Activated CD8-positive, alpha-beta T cell treated with anti-CD3 and anti-CD28 coated beads for 36 hours (primary cell): ENCODE measurements at regions not wholly inside any gene's neighbourhood (a gene's known extent, or its start where the extent isn't known, plus 50 kb on each side); places are given as distances from the start of the nearest gene placed in this dataset.

Experiments
- ATAC-seq: fragments of 200-7000 bp; cut with Tn5 transposase; one replicate; pipeline ENCODE4 v1.10.0; 2021; ENCODE audit warnings: mild to moderate bottlenecking, moderate library complexity
- CTCF ChIA-PET: fragments of 350-600 bp; sonication (Branson Sonifier 250); formaldehyde crosslinking; loops from one replicate; lab custom pipeline; 2021; ENCODE audit warnings: antibody characterized with exemption; lab: Charles Lee
- POLR2A ChIA-PET: fragments of 350-600 bp; sonication (Branson Sonifier 250); formaldehyde crosslinking; loops from one replicate; lab custom pipeline; 2021; ENCODE audit warnings: antibody characterized with exemption; lab: Charles Lee
- DNase-seq: peaks from one replicate; pipeline ENCODE4 v3.0.0-alpha.2; 2020
- H3K27ac Mint-ChIP-seq: one replicate; pipeline ENCODE4 v1.8.0; 2021; ENCODE audit warnings: mild to moderate bottlenecking, mixed read lengths
- H3K27me3 Mint-ChIP-seq: one replicate; pipeline ENCODE4 v1.8.0; 2021; ENCODE audit warnings: mixed read lengths
- H3K36me3 Mint-ChIP-seq: one replicate; pipeline ENCODE4 v1.8.0; 2021; ENCODE audit warnings: low read depth, mixed read lengths
- H3K4me1 Mint-ChIP-seq: one replicate; pipeline ENCODE4 v1.8.0; 2021; ENCODE audit warnings: low read depth, mixed read lengths
- H3K4me3 Mint-ChIP-seq: one replicate; pipeline ENCODE4 v1.8.0; 2021; ENCODE audit warnings: mild to moderate bottlenecking, moderate library complexity, mixed read lengths
- H3K9me3 Mint-ChIP-seq: one replicate; pipeline ENCODE4 v1.8.0; 2021; ENCODE audit warnings: mixed read lengths
- intact Hi-C: fragments of 100-400 bp; cut with micrococcal nuclease; formaldehyde crosslinking; loops from one replicate; pipeline ENCODE4 v1.10.0; 2022
- TF ChIP-seq, protein P1 (sequence below): fragments of 200-600 bp; IDR thresholded peaks from one replicate; pipeline ENCODE4 v1.8.0; 2022; ENCODE audit warnings: antibody characterized with exemption, mild to moderate bottlenecking

DNA sequence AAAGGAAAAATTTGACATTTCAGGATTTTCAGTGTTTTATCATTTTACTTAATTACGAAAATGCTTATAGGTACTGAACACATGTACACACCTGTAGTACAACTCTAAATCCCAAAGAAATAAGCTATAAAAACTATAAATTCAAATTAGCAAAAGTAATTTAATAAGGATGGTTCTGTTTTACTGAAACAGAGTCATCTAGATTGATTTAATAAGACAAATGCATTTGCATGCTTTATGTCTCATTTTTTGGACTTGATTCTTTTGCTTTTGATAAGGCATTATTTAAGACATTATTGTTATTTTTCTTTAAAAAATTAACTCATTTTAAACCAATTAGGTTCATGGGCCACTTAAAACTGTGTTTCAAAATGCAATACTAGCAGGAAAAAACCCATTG is 201.2 kb downstream of the PIK3R1 start:
- no peaks in the 10 kb centered on the region for H3K9me3 Mint-ChIP-seq
- H3K27me3 Mint-ChIP-seq, result no peaks in the 10 kb centered on the region

DNA sequence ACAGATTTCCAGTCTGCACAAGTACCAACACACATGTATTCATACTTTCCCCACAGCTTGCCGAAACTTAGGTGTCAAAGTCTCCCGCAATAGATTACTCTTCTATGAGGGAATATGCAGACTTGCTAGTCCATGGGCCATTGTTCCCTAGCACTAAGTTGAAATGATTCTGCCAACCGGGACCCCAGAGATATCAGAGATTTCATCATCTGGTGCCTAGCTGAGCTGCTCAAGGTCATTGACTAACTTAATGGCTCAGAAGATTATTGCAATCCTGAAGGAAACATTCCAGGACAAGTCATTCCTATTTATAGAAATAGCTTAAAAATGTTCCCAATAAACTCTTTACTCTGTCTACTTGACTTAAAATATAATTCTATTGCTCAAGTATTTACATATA is 202.6 kb downstream of the PIK3R1 start:
- POLR2A ChIA-PET, result no interaction called here
- Mint-ChIP-seq H3K27ac (no peak overlapping the region), H3K36me3 (no peaks in the 10 kb centered on the region), H3K27me3 (no peaks in the 10 kb centered on the region), H3K4me1 (peaks cover 20% of the 10 kb centered on the region), H3K9me3 (no peaks in the 10 kb centered on the region), H3K4me3 (no peak overlapping the region)
- TF ChIP-seq, protein P1, sequence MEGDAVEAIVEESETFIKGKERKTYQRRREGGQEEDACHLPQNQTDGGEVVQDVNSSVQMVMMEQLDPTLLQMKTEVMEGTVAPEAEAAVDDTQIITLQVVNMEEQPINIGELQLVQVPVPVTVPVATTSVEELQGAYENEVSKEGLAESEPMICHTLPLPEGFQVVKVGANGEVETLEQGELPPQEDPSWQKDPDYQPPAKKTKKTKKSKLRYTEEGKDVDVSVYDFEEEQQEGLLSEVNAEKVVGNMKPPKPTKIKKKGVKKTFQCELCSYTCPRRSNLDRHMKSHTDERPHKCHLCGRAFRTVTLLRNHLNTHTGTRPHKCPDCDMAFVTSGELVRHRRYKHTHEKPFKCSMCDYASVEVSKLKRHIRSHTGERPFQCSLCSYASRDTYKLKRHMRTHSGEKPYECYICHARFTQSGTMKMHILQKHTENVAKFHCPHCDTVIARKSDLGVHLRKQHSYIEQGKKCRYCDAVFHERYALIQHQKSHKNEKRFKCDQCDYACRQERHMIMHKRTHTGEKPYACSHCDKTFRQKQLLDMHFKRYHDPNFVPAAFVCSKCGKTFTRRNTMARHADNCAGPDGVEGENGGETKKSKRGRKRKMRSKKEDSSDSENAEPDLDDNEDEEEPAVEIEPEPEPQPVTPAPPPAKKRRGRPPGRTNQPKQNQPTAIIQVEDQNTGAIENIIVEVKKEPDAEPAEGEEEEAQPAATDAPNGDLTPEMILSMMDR, result no peak
- no peak for DNase-seq
- intact Hi-C loops, result no loop called here
- CTCF ChIA-PET, result no interaction called here
- ATAC-seq, result no peak

More for the DNA sequence above, 201.2 kb downstream of the PIK3R1 start:
- DNase-seq, result no peak
- intact Hi-C loops, result no loop called here
- Mint-ChIP-seq H3K36me3 (no peaks in the 10 kb centered on the region), H3K27ac (no peak overlapping the region), H3K4me1 (peaks cover 7% of the 10 kb centered on the region), H3K4me3 (no peak overlapping the region)
- ChIA-PET CTCF (no interaction called here), POLR2A (no interaction called here)
- TF ChIP-seq, protein P1, result no peak
- no peak for ATAC-seq

DNA sequence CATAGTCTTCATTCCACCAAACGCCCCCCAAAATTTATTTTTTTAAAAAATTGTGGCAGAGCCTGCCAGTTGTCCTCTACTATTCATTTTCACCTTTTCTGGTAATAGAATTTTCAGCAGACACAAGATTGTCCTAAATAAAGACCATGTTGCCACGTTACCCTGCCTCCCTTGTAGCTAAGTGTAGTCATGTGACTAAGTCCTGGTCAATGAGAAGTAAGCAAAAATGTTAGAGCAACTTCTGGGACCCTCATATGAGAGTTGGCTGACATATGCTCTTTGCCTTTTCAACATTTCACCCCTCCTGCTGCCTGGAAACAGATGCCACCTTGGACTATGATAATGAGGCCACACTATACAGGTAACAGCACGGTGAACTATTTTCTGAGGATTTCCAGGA is 203.1 kb downstream of the PIK3R1 start:
- TF ChIP-seq, protein P1, result no peak
- H3K36me3 Mint-ChIP-seq, result no peaks in the 10 kb centered on the region
- CTCF ChIA-PET, result interaction anchor here (1.3 kb wide), 1 partner anchor 9 kb away, joined by 4 read pairs; no protein-coding TSS in a partner anchor
- H3K27me3 Mint-ChIP-seq, result no peaks in the 10 kb centered on the region
- POLR2A ChIA-PET, result no interaction called here
- ATAC-seq (no peak), DNase-seq (no peak)
- H3K9me3 Mint-ChIP-seq, result no peaks in the 10 kb centered on the region
- peaks cover 25% of the 10 kb centered on the region for H3K4me1 Mint-ChIP-seq
- intact Hi-C loops, result no loop called here
- H3K4me3 Mint-ChIP-seq, result no peak overlapping the region
- no peak overlapping the region for H3K27ac Mint-ChIP-seq

DNA sequence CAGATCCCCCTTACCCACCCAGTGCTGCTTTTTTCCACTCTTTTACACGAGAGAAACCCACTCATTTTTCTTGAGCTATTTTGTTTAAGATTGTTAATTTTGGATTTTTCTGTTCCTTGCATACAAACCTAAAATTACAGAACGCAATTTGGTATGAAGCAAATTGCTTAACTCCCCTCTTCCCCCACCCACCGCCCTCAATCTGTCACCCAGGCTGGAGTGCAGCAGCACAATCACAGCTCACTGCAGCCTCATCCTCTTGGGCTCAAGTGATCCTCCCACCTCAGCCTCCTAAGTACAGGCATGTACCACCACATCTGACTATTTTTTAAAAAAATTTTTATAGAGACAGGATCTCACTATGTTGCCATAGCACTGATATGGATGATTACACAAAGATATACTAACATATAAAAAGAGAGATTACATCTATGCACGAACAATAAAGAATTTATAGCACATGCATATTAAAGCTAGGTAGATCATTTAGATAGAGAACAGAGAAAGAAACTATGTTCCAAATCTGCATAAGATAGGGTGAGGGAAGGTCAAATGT is 203.6 kb downstream of the PIK3R1 start:
- Mint-ChIP-seq H3K4me3 (no peak overlapping the region), H3K36me3 (no peaks in the 10 kb centered on the region), H3K27ac (no peak overlapping the region), H3K27me3 (no peaks in the 10 kb centered on the region), H3K9me3 (no peaks in the 10 kb centered on the region), H3K4me1 (peaks cover 30% of the 10 kb centered on the region)
- ChIA-PET CTCF (interaction anchor here (1.3 to 1.4 kb wide), 2 partner anchors 9 to 133 kb away, joined by 4 to 5 read pairs; no protein-coding TSS in a partner anchor), POLR2A (interaction anchor here (1.1 kb wide), 1 partner anchor 13 kb away, joined by 3 read pairs; no protein-coding TSS in a partner anchor)
- no peak for DNase-seq
- intact Hi-C loops, result no loop called here
- no peak for ATAC-seq
- TF ChIP-seq, protein P1, result no peak

DNA sequence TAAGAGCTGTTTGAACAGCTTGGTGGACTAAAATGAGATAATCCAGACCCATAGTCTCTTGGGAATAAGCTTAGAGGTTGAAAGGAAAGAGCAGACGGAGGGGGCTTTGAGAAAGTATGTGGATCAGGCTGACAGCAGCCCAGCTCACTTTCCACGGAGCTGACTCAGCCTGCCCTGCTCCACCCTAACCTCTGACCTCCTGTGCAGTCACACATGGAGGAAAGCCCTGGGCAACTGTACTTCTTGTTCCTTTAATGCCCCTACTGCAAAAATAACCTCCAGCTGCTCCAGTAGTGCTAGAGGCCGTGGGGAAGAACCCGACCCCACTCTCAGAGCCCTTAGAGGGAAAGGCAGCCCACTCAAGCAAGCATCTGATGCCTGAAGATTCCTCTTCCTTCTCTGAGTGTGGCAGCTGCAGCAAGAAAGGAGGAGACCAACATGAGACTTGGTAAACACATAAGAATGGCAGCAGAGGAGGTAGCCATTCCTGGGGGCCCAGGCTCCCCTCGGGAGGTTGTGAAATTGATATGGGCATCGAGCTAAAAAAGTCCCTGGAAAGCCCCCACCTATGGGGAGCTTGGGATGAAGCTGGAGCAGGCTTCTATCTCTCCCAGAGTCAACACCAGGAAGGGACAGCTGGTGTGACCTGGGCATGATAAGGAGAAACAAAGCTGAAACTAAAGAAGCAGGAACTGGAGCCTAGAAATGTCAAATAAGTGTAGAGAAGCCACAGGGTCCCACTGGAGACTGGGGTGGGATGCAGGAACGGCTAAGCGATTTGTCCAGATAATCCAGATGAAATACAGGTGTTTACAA is 204.3 kb downstream of the PIK3R1 start:
- intact Hi-C loops, result no loop called here
- Mint-ChIP-seq H3K27me3 (no peaks in the 10 kb centered on the region), H3K27ac (no peak overlapping the region), H3K4me3 (no peak overlapping the region), H3K4me1 (peaks cover 35% of the 10 kb centered on the region), H3K36me3 (no peaks in the 10 kb centered on the region), H3K9me3 (no peaks in the 10 kb centered on the region)
- ChIA-PET POLR2A (interaction anchor here (1.1 kb wide), 1 partner anchor 13 kb away, joined by 3 read pairs; no protein-coding TSS in a partner anchor), CTCF (interaction anchor here (1.3 to 1.4 kb wide), 2 partner anchors 10 to 134 kb away, joined by 4 to 5 read pairs; no protein-coding TSS in a partner anchor)
- TF ChIP-seq, protein P1, result no peak
- no peak for ATAC-seq
- DNase-seq, result no peak
